ENCODE measurements at regions not wholly inside any gene's neighbourhood (a gene's known extent, or its start where the extent isn't known, plus 50 kb on each side); places are given as distances from the start of the nearest gene placed in this dataset.

GRCh38 chr5:123249446-123249845, 160.4 kb downstream of the PRDM6 start:
- CTCF ChIA-PET (ENCODE audit: partially characterized antibody), result no interaction called here
- no peaks in the 10 kb centered on the region for H4K20me1 ChIP-seq (replicated peaks in 1 of 2; ENCODE audit: control insufficient read depth in 1 of 2, insufficient read depth in 2 of 2, low read length in 2 of 2)
- no peak overlapping the region for H2AFZ ChIP-seq (ENCODE audit: low read length)
- no peak overlapping the region for H2BK15ac ChIP-seq (ENCODE audit: low read length)
- no peak overlapping the region for H3K23ac ChIP-seq (ENCODE audit: insufficient read length)
- H2BK20ac ChIP-seq (ENCODE audit: low read length), result no peak overlapping the region
- no peaks in the 10 kb centered on the region for H3K23me2 ChIP-seq (ENCODE audit: low read depth, low read length)
- POLR2A ChIA-PET (ENCODE audit: partially characterized antibody), result no interaction called here
- no peak overlapping the region for H3K27ac ChIP-seq (ENCODE audit: low read depth, low read length)
- no peak overlapping the region for H2BK5ac ChIP-seq (ENCODE audit: low read depth, low read length)
- no peak overlapping the region for H3K4me2 ChIP-seq (ENCODE audit: insufficient read depth in 1 of 2, low read depth in 2 of 2, low read length in 2 of 2)
- H3K36me3 ChIP-seq (ENCODE audit: control insufficient read depth in 2 of 4, insufficient read depth in 4 of 4, low read length in 3 of 4), result no peaks in the 10 kb centered on the region
- no peaks in the 10 kb centered on the region for H3K79me1 ChIP-seq (ENCODE audit: low read depth, low read length)
- H3K9ac ChIP-seq (replicated peaks in 1 of 4; ENCODE audit: extremely low read depth in 1 of 4, low read depth in 3 of 4, low read length in 3 of 4), result no peak overlapping the region
- 87% methylated on average over 2 of the region's 2 CpGs; no CpG with 5 or more reads in 1 of the 2 experiments for WGBS, 2 experiments (ENCODE audit: extremely low coverage in 1 of 2, insufficient coverage in 1 of 2, insufficient read length in 1 of 2, insufficient replicate concordance in 2 of 2, low coverage in 1 of 2, low lambda C conversion rate in 2 of 2, missing lambda C conversion rate in 1 of 2)
- H3K4me1 ChIP-seq (replicated peaks in 1 of 4; ENCODE audit: control insufficient read depth in 3 of 4, insufficient read depth in 4 of 4, low read length in 3 of 4), result peaks cover 0 to 5% (median 0%) of the 10 kb centered on the region in 4 experiments; a peak in 1 of 7 replicates
- H3K14ac ChIP-seq (ENCODE audit: insufficient read length), result no peak overlapping the region
- H3K9me3 ChIP-seq (ENCODE audit: insufficient read depth in 2 of 2, low read depth in 1 of 2, low read length in 1 of 2), result no peaks in the 10 kb centered on the region
- H4K91ac ChIP-seq (replicated peaks; ENCODE audit: insufficient read length, low read length), result no peak overlapping the region
- H4K5ac ChIP-seq (ENCODE audit: insufficient read length, low read depth, low read length), result no peak overlapping the region
- no peak overlapping the region for H3K4ac ChIP-seq (replicated peaks; ENCODE audit: insufficient read length, low read depth, low read length)
- H3K27me3 ChIP-seq (replicated peaks in 1 of 4; ENCODE audit: control insufficient read depth in 3 of 4, extremely low read depth in 1 of 4, insufficient read depth in 3 of 4, low read length in 3 of 4), result no peaks in the 10 kb centered on the region
- FAIRE-seq (no peak), DNase-seq (ENCODE audit: low read depth in 1 of 2, low spot score in 2 of 2) (no peak)
- H3K79me2 ChIP-seq (ENCODE audit: control insufficient read depth in 1 of 2, insufficient read depth in 2 of 2, low read length in 2 of 2), result no peaks in the 10 kb centered on the region
- no peak overlapping the region for H4K8ac ChIP-seq (ENCODE audit: extremely low read depth, insufficient read depth, low read length)
- no peak overlapping the region for H3K18ac ChIP-seq (ENCODE audit: extremely low read depth, low read length)
- no peak overlapping the region for H2AK5ac ChIP-seq (ENCODE audit: low read depth, low read length)
- no peak overlapping the region for H3K56ac ChIP-seq (replicated peaks; ENCODE audit: insufficient read length, low read depth, low read length)
- H2BK12ac ChIP-seq (ENCODE audit: low read depth, low read length), result no peak overlapping the region
- H2BK120ac ChIP-seq (replicated peaks; ENCODE audit: low read depth, low read length), result no peak overlapping the region
- H3K4me3 ChIP-seq (ENCODE audit: extremely low read depth in 1 of 4, insufficient read depth in 2 of 4, low read depth in 3 of 4, low read length in 4 of 4), result no peak overlapping the region
- TF ChIP-seq EZH2 (IDR thresholded peaks at IDR 0.05; ENCODE audit: low read depth, low read length, severe bottlenecking) (no peak), KDM5A (IDR thresholded peaks at IDR 0.05; ENCODE audit: low read length) (no peak), KDM4A (IDR thresholded peaks at IDR 0.05; ENCODE audit: low read depth, low read length, severe bottlenecking) (no peak), BACH1 (IDR thresholded peaks at IDR 0.05; ENCODE audit: low read length) (no peak), KDM1A (IDR thresholded peaks at IDR 0.05; ENCODE audit: borderline replicate concordance, low read length) (no peak), PHF8 (conservative IDR thresholded peaks at IDR 0.05; ENCODE audit: low read depth, low read length) (no peak), RXRA (IDR thresholded peaks at IDR 0.05; ENCODE audit: insufficient read depth, low read depth, low read length) (no peak)
